Endothelial cell of umbilical vein (primary cell): ENCODE measurements at regions not wholly inside any gene's neighbourhood (a gene's known extent, or its start where the extent isn't known, plus 50 kb on each side); places are given as distances from the start of the nearest gene placed in this dataset.

Experiments
- BruUV-seq: library from RNA; stranded (reverse); fragments of 400-500 nt; replicated peaks from 2 replicates; lab custom pipeline; 2021; lab: Mats Ljungman, UMichigan
- CTCF ChIA-PET: fragments of 300-600, 350-600 bp; sonication (Branson Sonifier 250); formaldehyde crosslinking; loops from one replicate; lab custom pipeline; 2021; ENCODE audit warnings: antibody characterized with exemption, inconsistent platforms; lab: Charles Lee
- POLR2A ChIA-PET: fragments of 300-600, 350-600 bp; sonication (Branson Sonifier 250); formaldehyde crosslinking; loops from one replicate; lab custom pipeline; 2021; ENCODE audit warnings: antibody characterized with exemption, inconsistent platforms; lab: Charles Lee
- DNase-seq: peaks from one replicate; pipeline ENCODE4 v3.0.0-alpha.2; 2011; ENCODE audit warnings: low read depth, low spot score
- FAIRE-seq: peaks from 2 replicates; lab custom pipeline; 2011; peaks lifted over from hg19 to GRCh38; lab: Jason Lieb, UNC
- H2AFZ ChIP-seq: 2 replicates; pipeline ENCODE4 v1.6.0; 2012; ENCODE audit warnings: low read depth, low read length, control low read depth, inconsistent platforms
- H3K27ac ChIP-seq: 2 replicates; pipeline ENCODE4 v1.5.1; 2011; ENCODE audit warnings: low read depth, mild to moderate bottlenecking, control low read depth, low read length, moderate library complexity; ENCODE audit not compliant: insufficient read depth
- H3K27me3 ChIP-seq, 2 experiments: 2 replicates each; pipeline versions ENCODE4 v1.6.0 to v1.6.1; 2011; ENCODE audit warnings: low read length in 2 of 2, mixed read lengths in 1 of 2; ENCODE audit not compliant: control insufficient read depth in 2 of 2, insufficient read depth in 2 of 2
- H3K36me3 ChIP-seq, 2 experiments: 2 replicates in 1 of 2; 3 replicates in 1 of 2; pipeline ENCODE4 v1.5.1; 2011; ENCODE audit warnings: low read length in 2 of 2, mild to moderate bottlenecking in 1 of 2, moderate library complexity in 1 of 2; ENCODE audit not compliant: control insufficient read depth in 2 of 2, insufficient read depth in 2 of 2; ENCODE audit errors: extremely low read depth in 1 of 2
- H3K4me1 ChIP-seq: 3 replicates; pipeline ENCODE4 v1.5.1; 2011; ENCODE audit warnings: mild to moderate bottlenecking, low read length; ENCODE audit not compliant: control insufficient read depth, insufficient read depth; ENCODE audit errors: extremely low read depth
- H3K4me2 ChIP-seq: 2 replicates; pipeline ENCODE4 v1.6.1; 2011; ENCODE audit warnings: low read length, control low read depth, mixed read lengths; ENCODE audit not compliant: insufficient read depth
- H3K4me3 ChIP-seq, 3 experiments: fragments of 200-600 bp in 1 of 3; sonication (generic), shearing (Covaris generic) in 1 of 3; replicated peaks in 1 of 3; 2 replicates each; pipeline ENCODE4 v1.5.1; 2011 to 2016; ENCODE audit warnings: control low read depth in 3 of 3, low read length in 3 of 3, mild to moderate bottlenecking in 2 of 3, inconsistent platforms in 1 of 3, low read depth in 1 of 3, moderate library complexity in 1 of 3; ENCODE audit not compliant: insufficient read depth in 1 of 3
- H3K79me2 ChIP-seq: 2 replicates; pipeline ENCODE4 v1.6.0; 2012; ENCODE audit warnings: low read length, inconsistent platforms; ENCODE audit not compliant: control insufficient read depth, insufficient read depth
- H3K9ac ChIP-seq: replicated peaks from 2 replicates; pipeline ENCODE3; 2011; ENCODE audit warnings: low read length, control low read depth; ENCODE audit not compliant: insufficient read depth; ENCODE audit errors: extremely low read depth
- H3K9me1 ChIP-seq: replicated peaks from 3 replicates; pipeline ENCODE4 v1.6.0; 2011; ENCODE audit warnings: mild to moderate bottlenecking, low read length; ENCODE audit not compliant: control insufficient read depth, insufficient read depth; ENCODE audit errors: extremely low read depth
- H3K9me3 ChIP-seq: replicated peaks from 2 replicates; pipeline ENCODE4 v1.5.1; 2012; ENCODE audit warnings: low read length, inconsistent platforms; ENCODE audit not compliant: control insufficient read depth, insufficient read depth
- H4K20me1 ChIP-seq: replicated peaks from 2 replicates; pipeline ENCODE3; 2011; ENCODE audit warnings: mild to moderate bottlenecking, low read length; ENCODE audit not compliant: control insufficient read depth, insufficient read depth; ENCODE audit errors: extremely low read depth
- CTCF ChIP-seq, 2 donors: IDR thresholded peaks; 1 replicate in 1 of 2; 2 replicates in 1 of 2; pipeline ENCODE4 v1.5.1; 2011; ENCODE audit warnings: low read length in 2 of 2, mild to moderate bottlenecking in 2 of 2, moderate library complexity in 2 of 2, control low read depth in 1 of 2, inconsistent platforms in 1 of 2, low read depth in 1 of 2; ENCODE audit not compliant: insufficient read depth in 1 of 2; ENCODE audit errors: extremely low read depth in 1 of 2
- EZH2 ChIP-seq: IDR thresholded peaks from 2 replicates; pipeline ENCODE4 v1.6.1; 2012; ENCODE audit warnings: borderline replicate concordance, low read depth, mild to moderate bottlenecking, moderate library complexity, low read length, inconsistent platforms; ENCODE audit not compliant: severe bottlenecking
- FOS ChIP-seq: IDR thresholded peaks from 2 replicates; pipeline ENCODE4 v1.6.1; 2011; ENCODE audit warnings: mild to moderate bottlenecking, low read length, moderate library complexity, borderline replicate concordance; ENCODE audit not compliant: insufficient read depth
- GATA2 ChIP-seq: IDR thresholded peaks from 2 replicates; pipeline ENCODE4 v1.7.0; 2011; ENCODE audit warnings: low read depth, mild to moderate bottlenecking, moderate library complexity, mixed read lengths, low read length; ENCODE audit not compliant: insufficient read length, insufficient read depth
- JUN ChIP-seq: IDR thresholded peaks from 2 replicates; pipeline ENCODE4 v1.6.1; 2011; ENCODE audit warnings: borderline replicate concordance, low read depth; ENCODE audit not compliant: insufficient read length, insufficient read depth
- MAX ChIP-seq: IDR thresholded peaks from 2 replicates; pipeline ENCODE4 v1.6.1; 2011; ENCODE audit not compliant: insufficient read depth, insufficient read length
- MYC ChIP-seq: IDR thresholded peaks from one replicate; pipeline ENCODE4 v1.6.1; 2011; ENCODE audit warnings: mild to moderate bottlenecking, low read depth, low read length
- POLR2A ChIP-seq: IDR thresholded peaks from 2 replicates; pipeline ENCODE4 v1.6.1; 2012; ENCODE audit warnings: low read depth, mild to moderate bottlenecking, control low read depth, low read length
- POLR2AphosphoS5 ChIP-seq: IDR thresholded peaks from 2 replicates; pipeline ENCODE4 v1.6.1; 2012; ENCODE audit warnings: low read depth, mild to moderate bottlenecking, control low read depth, low read length, moderate library complexity; ENCODE audit not compliant: insufficient read depth
- dilution Hi-C: fragments of 300-500 bp; cut with MboI; formaldehyde crosslinking; loops from one replicate; pipeline ENCODE4 v1.15.0; 2019; ENCODE audit warnings: low sequenced_read_pairs; ENCODE audit not compliant: extremely low pct_ligation_motif_present
- intact Hi-C: fragments of 100-400 bp; cut with micrococcal nuclease; formaldehyde crosslinking; loops from one replicate; pipeline ENCODE4 v1.10.0; 2022

GRCh38 chr3:193972832-193973231, 163.1 kb upstream of the HES1 start:
- no peaks in the 10 kb centered on the region for H3K27me3 ChIP-seq
- H3K27ac ChIP-seq = no peak overlapping the region
- H3K9ac ChIP-seq = no peak overlapping the region
- TF ChIP-seq GATA2 = no peak
- no peak for TF ChIP-seq MAX
- TF ChIP-seq EZH2 = no peak
- no peak for TF ChIP-seq FOS
- no peak for TF ChIP-seq MYC
- no peak for TF ChIP-seq POLR2A
- no peak for TF ChIP-seq CTCF (IDR thresholded peaks at IDR 0.05; ENCODE audit: extremely low read depth in 1 of 2, insufficient read depth in 1 of 2, low read depth in 1 of 2, low read length in 2 of 2)
- no peak for TF ChIP-seq JUN
- no peak for TF ChIP-seq POLR2AphosphoS5
- FAIRE-seq = no peak
- ChIA-PET CTCF (interaction anchor here (0.6 to 3.1 kb wide), 3 partner anchors 8 to 297 kb away, joined by 4 to 20 read pairs (median 6); no protein-coding TSS in a partner anchor), POLR2A (no interaction called here)
- H2AFZ ChIP-seq = no peak overlapping the region
- no peaks in the 10 kb centered on the region for H4K20me1 ChIP-seq
- H3K36me3 ChIP-seq = no peaks in the 10 kb centered on the region
- no TSS peak for BruUV-seq
- H3K9me3 ChIP-seq = no peaks in the 10 kb centered on the region
- dilution Hi-C loops (no loop called here), intact Hi-C loops (no loop called here)
- H3K4me3 ChIP-seq = no peak overlapping the region
- no peaks in the 10 kb centered on the region for H3K79me2 ChIP-seq
- no peak for DNase-seq
- no peaks in the 10 kb centered on the region for H3K9me1 ChIP-seq
- no peak overlapping the region for H3K4me2 ChIP-seq
- peaks cover 20% of the 10 kb centered on the region for H3K4me1 ChIP-seq
